DMS114 treated with DMSO at 0.1 percent for 48 hours (cell line): ENCODE measurements at regions not wholly inside any gene's neighbourhood (a gene's known extent, or its start where the extent isn't known, plus 50 kb on each side); places are given as distances from the start of the nearest gene placed in this dataset.
"Not testable (repeated sequence)": the region's sequence is repeated elsewhere in the genome, so short reads cannot be mapped to it uniquely, and the experiment has no call there.

Experiments
- DNase-seq: peaks from one replicate; lab custom pipeline; 2025; ENCODE audit not compliant: unreplicated experiment; lab: John Stamatoyannopoulos, UW

DNA sequence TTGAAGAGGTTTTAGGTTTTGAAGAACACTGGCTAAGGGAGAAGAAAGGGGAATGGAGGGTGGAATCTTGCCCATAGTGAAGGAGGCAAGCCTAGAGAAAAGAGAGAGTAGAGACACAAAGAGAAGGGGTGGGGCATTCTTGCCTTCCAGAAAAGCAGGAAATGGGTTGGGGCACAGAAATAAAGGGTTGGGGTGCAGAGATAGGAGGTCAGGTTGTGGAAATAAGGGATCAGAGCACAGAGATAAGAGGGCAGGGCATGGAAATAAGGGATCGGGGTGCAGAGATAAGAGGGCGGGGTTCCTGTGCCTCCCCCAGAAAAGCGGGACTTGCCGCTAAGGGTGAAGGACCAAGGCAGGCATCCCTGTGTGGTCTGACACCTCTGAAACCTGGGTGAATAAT lies 69.9 kb downstream of the ALG1L2 start:
- not testable (repeated sequence) for DNase-seq

GRCh38 chr3:130153247-130153646 lies 71.6 kb downstream of the ALG1L2 start:
- DNase-seq, result not testable (repeated sequence)

DNA sequence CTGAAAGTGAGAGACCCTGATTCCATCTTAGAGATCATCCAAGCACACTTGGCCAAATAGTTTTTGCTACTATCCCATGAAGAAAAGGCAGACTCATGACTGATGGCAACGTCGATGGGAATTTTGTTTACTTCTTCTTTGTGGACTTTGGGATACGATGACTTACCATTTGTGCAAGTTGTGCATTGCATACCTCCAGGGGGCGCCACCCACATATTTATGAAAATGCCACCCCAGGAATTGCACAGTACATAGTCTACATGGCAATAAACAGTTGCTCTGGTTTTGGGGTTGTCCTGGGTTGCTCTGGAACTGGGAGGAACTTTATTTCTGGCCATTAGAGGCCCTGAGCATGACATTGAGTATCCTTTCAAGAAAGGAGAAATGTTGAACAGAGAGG lies 73.8 kb downstream of the ALG1L2 start:
- DNase-seq, result not testable (repeated sequence)

- not testable (repeated sequence) for DNase-seq
These were observed 85.2 kb downstream of the ALG1L2 start for GRCh38 chr3:130166856-130167255.

DNA sequence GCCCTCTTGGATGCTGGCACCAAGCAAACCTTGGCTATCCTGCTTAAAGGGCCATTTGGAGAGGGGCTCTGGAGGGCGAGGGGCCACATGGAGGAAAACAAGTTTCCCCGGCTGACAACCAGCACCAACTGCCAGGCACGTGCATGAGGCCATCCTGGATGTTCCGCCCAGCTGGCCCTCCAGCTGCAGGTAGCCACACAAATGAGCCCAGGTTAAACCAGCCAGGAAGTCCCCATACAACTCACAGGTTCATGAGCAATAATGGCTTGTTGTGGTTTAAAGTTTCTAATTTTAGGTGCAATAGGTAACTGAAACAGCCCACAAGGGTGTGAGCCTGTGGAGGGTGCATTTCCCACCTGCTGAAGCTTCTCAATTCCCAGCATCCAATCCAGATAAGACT lies 93.6 kb downstream of the ALG1L2 start:
- DNase-seq, result not testable (repeated sequence)

DNA sequence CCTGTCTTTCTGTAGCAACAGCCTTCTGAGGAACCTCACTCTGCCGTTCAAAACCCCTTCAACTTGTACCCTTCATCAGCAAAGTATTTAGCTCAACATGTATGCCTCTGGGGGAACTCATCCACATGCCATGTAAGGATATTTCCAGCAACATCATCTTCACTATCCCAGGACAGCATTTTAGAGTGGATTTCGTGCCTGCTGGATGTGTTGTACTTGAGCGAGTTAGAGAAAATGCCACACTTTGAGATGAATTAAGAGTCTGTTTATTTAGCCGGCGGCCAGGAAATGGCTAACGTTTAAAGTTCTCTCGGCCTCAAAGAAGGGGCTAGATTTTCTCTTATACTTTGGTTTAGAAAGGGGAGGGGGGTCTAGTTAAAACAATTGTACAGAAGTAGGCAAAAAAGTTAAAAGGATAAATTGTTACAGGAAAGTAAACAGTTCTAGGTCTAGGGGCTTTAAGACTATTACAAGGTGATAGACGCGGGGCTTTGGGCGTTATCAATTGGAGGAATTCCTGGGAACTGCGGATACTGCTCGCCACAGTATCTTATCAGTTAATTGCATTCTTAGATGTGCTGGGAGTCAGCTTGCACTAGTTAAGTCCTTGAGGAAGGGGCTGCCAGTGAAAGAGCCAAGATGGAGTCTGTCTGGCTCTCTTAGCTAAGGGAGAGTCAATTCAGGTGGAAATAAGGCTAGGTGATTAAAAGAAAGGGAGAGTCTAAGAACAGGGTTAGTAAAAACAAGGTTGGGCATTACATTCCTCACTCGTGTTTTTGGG lies 95.0 kb downstream of the ALG1L2 start:
- DNase-seq, result not testable (repeated sequence)

GRCh38 chr3:130178835-130179234 lies 97.2 kb downstream of the ALG1L2 start:
- not testable (repeated sequence) for DNase-seq

GRCh38 chr3:130179353-130179970 lies 97.8 kb downstream of the ALG1L2 start:
- not testable (repeated sequence) for DNase-seq

- not testable (repeated sequence) for DNase-seq
These were observed 100.8 kb downstream of the ALG1L2 start for GRCh38 chr3:130182475-130182874.

GRCh38 chr3:130183689-130184088 lies 102.1 kb downstream of the ALG1L2 start:
- not testable (repeated sequence) for DNase-seq

- DNase-seq, result not testable (repeated sequence)
These were observed 102.8 kb downstream of the ALG1L2 start for GRCh38 chr3:130184152-130185024.

DNA sequence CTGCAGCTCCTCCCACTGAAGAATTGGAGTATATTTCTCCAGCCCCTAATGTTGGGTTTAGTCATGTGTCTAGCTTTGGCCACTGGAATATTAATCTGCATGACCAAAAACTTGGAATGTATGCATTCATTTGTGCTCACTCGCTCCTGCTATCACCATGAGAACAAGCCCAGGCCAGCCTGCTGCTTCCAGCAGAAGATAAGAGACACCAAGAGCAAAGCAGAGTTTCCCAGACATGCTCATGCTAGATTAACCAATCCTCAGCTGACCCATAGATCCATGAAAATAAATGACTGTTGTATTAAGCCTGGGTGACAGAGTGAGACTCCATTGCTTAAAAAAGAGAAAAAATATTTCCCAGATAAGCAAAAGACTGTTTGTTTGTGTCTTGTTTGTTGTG lies 119.6 kb downstream of the ALG1L2 start:
- not testable (repeated sequence) for DNase-seq

GRCh38 chr3:130203633-130204032 lies 122.0 kb downstream of the ALG1L2 start:
- DNase-seq, result not testable (repeated sequence)

- no peak for DNase-seq
These were observed 117.9 kb upstream of the COL6A5 start for GRCh38 chr3:130227540-130227939.

DNA sequence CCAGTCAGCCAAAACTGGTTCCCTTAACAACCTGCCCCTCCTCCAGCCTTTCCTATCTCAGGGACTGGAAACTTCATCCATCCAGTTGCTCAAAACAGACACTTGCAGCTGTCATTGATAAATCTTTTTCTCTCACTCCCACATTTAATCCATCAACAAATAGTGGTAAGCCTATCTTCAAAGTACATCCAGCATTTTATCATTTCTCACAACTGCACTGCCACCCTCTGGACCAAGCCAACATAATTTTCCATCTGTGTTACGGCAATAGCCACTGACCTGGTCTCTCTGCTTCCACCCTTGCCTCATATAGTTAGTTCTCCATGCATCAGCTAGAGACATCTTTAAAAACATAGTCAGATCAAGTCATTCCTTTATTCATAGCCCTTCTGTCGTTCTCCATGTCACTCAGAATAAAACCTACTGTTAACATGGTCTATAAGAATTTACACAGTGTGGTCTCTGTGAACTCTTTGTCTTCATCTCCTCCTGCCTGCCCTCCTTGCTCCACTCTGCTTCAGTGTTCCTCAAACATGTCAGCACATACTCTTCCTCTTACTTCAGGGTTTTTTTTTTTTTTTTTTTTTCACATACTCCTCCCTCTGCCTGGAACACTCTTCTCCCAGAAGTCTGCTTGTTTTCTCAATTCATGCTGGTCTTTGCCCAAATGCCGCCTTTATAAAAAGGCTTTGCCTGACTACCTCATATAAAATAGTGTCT lies 102.5 kb upstream of the COL6A5 start:
- DNase-seq, result peak; percentile 15

DNA sequence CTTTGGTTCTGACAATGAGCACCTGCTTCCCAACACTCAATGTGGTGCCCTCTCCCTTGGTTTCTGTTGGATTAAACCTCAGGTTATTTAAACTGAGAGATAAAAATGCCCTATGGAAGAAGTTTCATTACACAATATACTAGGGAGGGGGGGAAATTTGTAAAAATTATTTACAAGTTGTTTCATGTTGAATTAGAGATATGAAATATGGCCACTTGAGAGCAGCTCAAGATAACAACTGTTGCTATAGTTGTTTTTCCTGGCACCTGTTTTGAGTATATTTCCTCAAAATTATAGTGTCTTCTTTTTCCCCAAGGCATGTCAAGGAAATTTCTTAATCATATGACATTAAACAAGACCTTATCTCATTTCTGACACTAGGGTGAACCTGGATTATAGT lies 101.7 kb upstream of the COL6A5 start:
- no peak for DNase-seq

DNA sequence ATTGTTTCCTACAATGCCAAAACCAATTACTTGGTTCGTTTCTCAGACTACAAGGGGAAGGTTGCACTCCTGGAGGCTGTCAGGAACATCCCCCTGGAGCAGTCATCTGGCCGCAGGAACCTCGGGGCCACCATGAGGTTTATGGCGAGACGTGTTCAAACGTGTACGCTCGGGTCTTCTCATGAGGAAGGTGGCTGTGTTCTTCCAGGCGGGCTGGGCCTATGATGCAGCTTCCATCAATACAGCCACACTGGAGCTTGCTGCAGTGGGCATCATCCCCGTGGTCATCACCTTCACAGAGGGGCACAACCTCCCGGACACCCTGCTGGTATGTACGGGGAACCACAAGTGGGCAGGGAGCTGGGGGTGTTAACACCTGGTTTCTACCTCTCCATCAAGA lies 94.5 kb upstream of the COL6A5 start:
- DNase-seq, result no peak

DNA sequence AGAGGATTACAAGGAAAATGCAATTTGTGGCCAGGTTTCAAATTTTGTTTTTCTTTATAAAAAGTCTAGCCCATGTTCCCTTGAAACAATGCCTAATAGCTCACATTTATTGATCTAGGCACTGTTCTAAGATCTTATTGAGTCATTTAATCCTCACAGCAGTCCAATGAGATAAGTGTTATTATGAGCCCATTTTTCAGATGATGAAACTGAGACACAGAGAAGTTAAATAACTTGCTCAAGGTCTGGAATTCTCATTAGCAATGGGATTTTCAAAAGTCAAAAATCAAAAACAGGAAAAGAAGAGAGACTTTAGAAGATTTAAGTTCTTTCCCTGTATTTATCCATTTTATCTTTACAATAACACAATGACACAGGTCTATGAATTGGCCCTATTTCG lies 90.0 kb upstream of the COL6A5 start:
- DNase-seq, result no peak

DNA sequence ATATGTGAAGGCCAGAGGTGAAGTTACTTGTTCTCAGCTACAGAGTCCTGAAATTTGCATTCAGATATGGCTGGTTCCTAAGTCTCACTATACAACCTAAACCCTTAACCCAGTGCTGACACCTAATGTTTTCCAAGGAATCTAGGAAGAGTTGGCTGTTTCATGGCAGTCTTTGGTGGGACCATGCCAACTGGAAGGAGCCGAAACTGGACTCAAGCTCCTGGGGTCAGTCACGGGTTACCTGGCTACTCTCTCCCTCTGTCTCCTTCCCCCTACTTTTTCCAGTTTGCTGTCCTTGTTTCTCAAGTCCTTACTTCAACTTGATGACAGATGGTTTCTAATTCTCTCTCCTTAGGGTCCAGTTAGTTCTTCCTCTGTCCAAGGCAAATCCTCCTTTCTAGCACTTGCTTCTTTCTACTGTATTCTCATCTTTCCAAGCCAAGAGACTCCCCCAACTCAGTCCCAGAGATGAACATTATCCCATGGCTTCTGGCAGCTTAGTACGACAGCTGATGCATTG lies 88.6 kb upstream of the COL6A5 start:
- DNase-seq, result no peak

GRCh38 chr3:130258532-130258952 lies 86.9 kb upstream of the COL6A5 start:
- DNase-seq, result no peak
